ENCODE measurements at regions not wholly inside any gene's neighbourhood (a gene's known extent, or its start where the extent isn't known, plus 50 kb on each side); places are given as distances from the start of the nearest gene placed in this dataset.

GRCh38 chr1:36707221-36707620, 224.5 kb upstream of the CSF3R start:
- Mint-ChIP-seq H3K4me1 (peaks cover 7 to 8% of the 10 kb centered on the region in 2 donors), H3K9me3 (no peaks in the 10 kb centered on the region), H3K27ac (no peak overlapping the region), H3K4me3 (no peak overlapping the region), H3K36me3 (no peaks in the 10 kb centered on the region), H3K27me3 (ENCODE audit: low read depth in 2 of 2) (peaks cover 15 to 52% of the 10 kb centered on the region in 2 donors)
- Histone ChIP-seq H3K27ac (ENCODE audit: low read length) (no peak overlapping the region), H3K27me3 (ENCODE audit: control insufficient read depth, insufficient read depth, low read length) (peaks cover 3% of the 10 kb centered on the region), H3K4me1 (ENCODE audit: control insufficient read depth, insufficient read depth, low read length) (peaks cover 6% of the 10 kb centered on the region), H3K4me3 (ENCODE audit: low read length) (no peak overlapping the region), H3K36me3 (ENCODE audit: control insufficient read depth, insufficient read depth, low read length) (no peaks in the 10 kb centered on the region), H3K9me3 (ENCODE audit: control insufficient read depth, insufficient read depth, low read length) (no peaks in the 10 kb centered on the region)
- no peak for TF ChIP-seq CTCF (IDR thresholded peaks at IDR 0.05)
- ATAC-seq (no peak), DNase-seq (no peak)
- WGBS (ENCODE audit: insufficient coverage), result 81% methylated on average over 2 of the region's 2 CpGs
- intact Hi-C loops (cut with micrococcal nuclease), result no loop called here

- peaks cover 7 to 8% of the 10 kb centered on the region in 2 donors for H3K4me1 Mint-ChIP-seq
- no peak for TF ChIP-seq CTCF (IDR thresholded peaks at IDR 0.05)
- peaks cover 19 to 47% of the 10 kb centered on the region in 2 donors for H3K27me3 Mint-ChIP-seq (ENCODE audit: low read depth in 2 of 2)
- Histone ChIP-seq H3K4me1 (ENCODE audit: control insufficient read depth, insufficient read depth, low read length) (peaks cover 6% of the 10 kb centered on the region), H3K27me3 (ENCODE audit: control insufficient read depth, insufficient read depth, low read length) (peaks cover 3% of the 10 kb centered on the region), H3K4me3 (ENCODE audit: low read length) (no peak overlapping the region), H3K9me3 (ENCODE audit: control insufficient read depth, insufficient read depth, low read length) (no peaks in the 10 kb centered on the region), H3K27ac (ENCODE audit: low read length) (no peak overlapping the region), H3K36me3 (ENCODE audit: control insufficient read depth, insufficient read depth, low read length) (no peaks in the 10 kb centered on the region)
- no peak overlapping the region for H3K27ac Mint-ChIP-seq
- H3K9me3 Mint-ChIP-seq, result no peaks in the 10 kb centered on the region
- H3K4me3 Mint-ChIP-seq, result no peak overlapping the region
- 20% methylated on average over 6 of the region's 10 CpGs for WGBS (ENCODE audit: insufficient coverage)
- DNase-seq (no peak), ATAC-seq (no peak)
- no peaks in the 10 kb centered on the region for H3K36me3 Mint-ChIP-seq
- intact Hi-C loops (cut with micrococcal nuclease), result no loop called here
These were observed 223.7 kb upstream of the CSF3R start for GRCh38 chr1:36706416-36706815.

- H3K27me3 Mint-ChIP-seq (ENCODE audit: low read depth in 2 of 2), result peaks cover 19 to 40% of the 10 kb centered on the region in 2 donors
- H3K27ac Mint-ChIP-seq, result no peak overlapping the region
- Histone ChIP-seq H3K4me3 (ENCODE audit: low read length) (no peak overlapping the region), H3K27me3 (ENCODE audit: control insufficient read depth, insufficient read depth, low read length) (peaks cover 3% of the 10 kb centered on the region), H3K4me1 (ENCODE audit: control insufficient read depth, insufficient read depth, low read length) (peaks cover 6% of the 10 kb centered on the region), H3K36me3 (ENCODE audit: control insufficient read depth, insufficient read depth, low read length) (no peaks in the 10 kb centered on the region), H3K27ac (ENCODE audit: low read length) (no peak overlapping the region), H3K9me3 (ENCODE audit: control insufficient read depth, insufficient read depth, low read length) (no peaks in the 10 kb centered on the region)
- no peak overlapping the region for H3K4me3 Mint-ChIP-seq
- intact Hi-C loops (cut with micrococcal nuclease), result no loop called here
- no peaks in the 10 kb centered on the region for H3K36me3 Mint-ChIP-seq
- H3K9me3 Mint-ChIP-seq, result no peaks in the 10 kb centered on the region
- DNase-seq (no peak), ATAC-seq (no peak)
- no peak for TF ChIP-seq CTCF (IDR thresholded peaks at IDR 0.05)
- peaks cover 7 to 8% of the 10 kb centered on the region in 2 donors for H3K4me1 Mint-ChIP-seq
- WGBS (ENCODE audit: insufficient coverage), result 85% methylated on average over 4 of the region's 4 CpGs
These were observed 222.9 kb upstream of the CSF3R start for GRCh38 chr1:36705629-36706028.

GRCh38 chr1:36703526-36704208, 221.0 kb upstream of the CSF3R start:
- H3K4me3 Mint-ChIP-seq, result no peak overlapping the region
- Histone ChIP-seq H3K4me3 (ENCODE audit: low read length) (no peak overlapping the region), H3K36me3 (ENCODE audit: control insufficient read depth, insufficient read depth, low read length) (no peaks in the 10 kb centered on the region), H3K4me1 (ENCODE audit: control insufficient read depth, insufficient read depth, low read length) (peaks cover 6% of the 10 kb centered on the region), H3K27me3 (ENCODE audit: control insufficient read depth, insufficient read depth, low read length) (no peaks in the 10 kb centered on the region), H3K27ac (ENCODE audit: low read length) (no peak overlapping the region), H3K9me3 (ENCODE audit: control insufficient read depth, insufficient read depth, low read length) (no peaks in the 10 kb centered on the region)
- DNase-seq (peak; percentile 42 to 65), ATAC-seq (peak; percentile 79 to 96 (median 81))
- no peaks in the 10 kb centered on the region for H3K9me3 Mint-ChIP-seq
- TF ChIP-seq CTCF (IDR thresholded peaks at IDR 0.05), result peak; percentile 59
- 25% methylated on average over 19 of the region's 19 CpGs for WGBS (ENCODE audit: insufficient coverage)
- intact Hi-C loops (cut with micrococcal nuclease), result no loop called here
- H3K36me3 Mint-ChIP-seq, result no peaks in the 10 kb centered on the region
- H3K27me3 Mint-ChIP-seq (ENCODE audit: low read depth in 2 of 2), result peaks cover 19 to 27% of the 10 kb centered on the region in 2 donors
- H3K27ac Mint-ChIP-seq, result no peak overlapping the region
- peaks cover 7 to 8% of the 10 kb centered on the region in 2 donors for H3K4me1 Mint-ChIP-seq

Data from natural killer cell (primary cell).